H1 (cell line): ENCODE measurements at regions not wholly inside any gene's neighbourhood (a gene's known extent, or its start where the extent isn't known, plus 50 kb on each side); places are given as distances from the start of the nearest gene placed in this dataset.

Experiments
- CTCF ChIA-PET: fragments of 300-600 bp; sonication (Branson Sonifier 250); formaldehyde crosslinking; loops from one replicate; lab custom pipeline; 2021; ENCODE audit not compliant: partially characterized antibody; lab: Charles Lee
- POLR2A ChIA-PET: fragments of 300-600 bp; sonication (Branson Sonifier 250); formaldehyde crosslinking; loops from one replicate; lab custom pipeline; 2021; ENCODE audit warnings: inconsistent platforms; ENCODE audit not compliant: partially characterized antibody; lab: Charles Lee
- DNase-seq, 2 experiments: peaks; one replicate each; pipeline versions ENCODE4 v3.0.0 to v3.0.0-alpha.2; 2010 to 2022; ENCODE audit warnings: low spot score in 2 of 2, low read depth in 1 of 2, mixed read lengths in 1 of 2
- FAIRE-seq: peaks from 2 replicates; lab custom pipeline; 2011; peaks lifted over from hg19 to GRCh38; lab: Jason Lieb, UNC
- H2AFZ ChIP-seq: 2 replicates; pipeline ENCODE4 v1.8.1; 2012; ENCODE audit warnings: low read length, inconsistent platforms
- H2AK5ac ChIP-seq: 2 replicates; pipeline ENCODE4 v1.6.1; 2013; ENCODE audit warnings: low read depth, low read length
- H2BK120ac ChIP-seq: replicated peaks from 2 replicates; pipeline ENCODE3; 2013; ENCODE audit warnings: low read depth, low read length, inconsistent platforms
- H2BK12ac ChIP-seq: 2 replicates; pipeline ENCODE4 v1.6.1; 2013; ENCODE audit warnings: low read depth, low read length
- H2BK15ac ChIP-seq: 2 replicates; pipeline ENCODE4 v1.6.1; 2013; ENCODE audit warnings: low read length
- H2BK20ac ChIP-seq: 2 replicates; pipeline ENCODE4 v1.6.1; 2013; ENCODE audit warnings: low read length
- H2BK5ac ChIP-seq: 2 replicates; pipeline ENCODE4 v1.6.1; 2013; ENCODE audit warnings: low read depth, low read length
- H3K14ac ChIP-seq: 2 replicates; pipeline ENCODE4 v1.6.1; 2013; ENCODE audit warnings: inconsistent platforms; ENCODE audit not compliant: insufficient read length
- H3K18ac ChIP-seq: 2 replicates; pipeline ENCODE4 v1.6.1; 2013; ENCODE audit warnings: low read length; ENCODE audit errors: extremely low read depth
- H3K23ac ChIP-seq: 2 replicates; pipeline ENCODE4 v1.6.1; 2013; ENCODE audit warnings: inconsistent platforms; ENCODE audit not compliant: insufficient read length
- H3K23me2 ChIP-seq: 2 replicates; pipeline ENCODE4 v1.6.1; 2013; ENCODE audit warnings: low read depth, low read length
- H3K27ac ChIP-seq: 2 replicates; pipeline ENCODE4 v1.6.1; 2011; ENCODE audit warnings: low read depth, low read length, inconsistent platforms
- H3K27me3 ChIP-seq, 4 experiments: replicated peaks in 1 of 4; 1 replicate in 1 of 4; 2 replicates in 3 of 4; pipeline versions ENCODE4 v1.6.1 to v1.8.1; 2011 to 2013; ENCODE audit warnings: low read length in 3 of 4, mild to moderate bottlenecking in 3 of 4, inconsistent platforms in 2 of 4, mixed read lengths in 2 of 4, moderate library complexity in 1 of 4; ENCODE audit not compliant: control insufficient read depth in 3 of 4, insufficient read depth in 3 of 4; ENCODE audit errors: extremely low read depth in 1 of 4
- H3K36me3 ChIP-seq, 4 experiments: 2 replicates each; pipeline versions ENCODE4 v1.6.1 to v1.8.1; 2011 to 2013; ENCODE audit warnings: mild to moderate bottlenecking in 4 of 4, low read length in 3 of 4, moderate library complexity in 2 of 4, control low read depth in 1 of 4, inconsistent platforms in 1 of 4; ENCODE audit not compliant: insufficient read depth in 4 of 4, control insufficient read depth in 2 of 4
- H3K4ac ChIP-seq: replicated peaks from 2 replicates; pipeline ENCODE3; 2013; ENCODE audit warnings: low read length, low read depth, mixed read lengths, inconsistent platforms; ENCODE audit not compliant: insufficient read length
- H3K4me1 ChIP-seq, 4 experiments: replicated peaks in 1 of 4; 1 replicate in 1 of 4; 2 replicates in 3 of 4; pipeline versions ENCODE4 v1.6.1 to v1.8.1; 2011 to 2013; ENCODE audit warnings: low read length in 3 of 4, inconsistent platforms in 2 of 4, mixed read lengths in 1 of 4; ENCODE audit not compliant: insufficient read depth in 4 of 4, control insufficient read depth in 3 of 4
- H3K4me2 ChIP-seq, 2 experiments: 2 replicates each; pipeline versions ENCODE4 v1.6.1 to v1.8.1; 2011 to 2013; ENCODE audit warnings: low read depth in 2 of 2, low read length in 2 of 2, control low read depth in 1 of 2, inconsistent platforms in 1 of 2, mild to moderate bottlenecking in 1 of 2; ENCODE audit not compliant: insufficient read depth in 1 of 2
- H3K4me3 ChIP-seq, 4 experiments: fragments of 200-600, 300-600 bp in 1 of 4; sonication (generic), shearing (Covaris generic), sonication (Bioruptor Twin) in 1 of 4; 2 replicates each; pipeline versions ENCODE4 v1.5.1 to v1.8.1; 2011 to 2016; ENCODE audit warnings: low read length in 4 of 4, low read depth in 3 of 4, control low read depth in 2 of 4, inconsistent platforms in 2 of 4, mild to moderate bottlenecking in 2 of 4, mixed read lengths in 1 of 4, moderate library complexity in 1 of 4; ENCODE audit not compliant: insufficient read depth in 2 of 4; ENCODE audit errors: extremely low read depth in 1 of 4
- H3K56ac ChIP-seq: replicated peaks from 2 replicates; pipeline ENCODE3; 2013; ENCODE audit warnings: low read depth, mild to moderate bottlenecking, mixed read lengths, low read length, inconsistent platforms; ENCODE audit not compliant: insufficient read length
- H3K79me1 ChIP-seq: 2 replicates; pipeline ENCODE4 v1.6.1; 2013; ENCODE audit warnings: low read depth, low read length, control low read depth
- H3K79me2 ChIP-seq, 2 experiments: 2 replicates each; pipeline versions ENCODE4 v1.6.1 to v1.8.1; 2012 to 2013; ENCODE audit warnings: low read length in 2 of 2, mild to moderate bottlenecking in 2 of 2, inconsistent platforms in 1 of 2; ENCODE audit not compliant: insufficient read depth in 2 of 2, control insufficient read depth in 1 of 2
- H3K9ac ChIP-seq, 4 experiments: replicated peaks in 1 of 4; 1 replicate in 1 of 4; 2 replicates in 3 of 4; pipeline versions ENCODE4 v1.6.1 to v1.8.1; 2011 to 2013; ENCODE audit warnings: low read depth in 3 of 4, low read length in 3 of 4, control low read depth in 2 of 4, mild to moderate bottlenecking in 2 of 4, moderate library complexity in 2 of 4, inconsistent platforms in 1 of 4; ENCODE audit errors: extremely low read depth in 1 of 4
- H3K9me3 ChIP-seq, 2 experiments: 2 replicates each; pipeline versions ENCODE4 v1.6.1 to v1.8.1; 2012 to 2013; ENCODE audit warnings: mild to moderate bottlenecking in 2 of 2, moderate library complexity in 2 of 2, control low read depth in 1 of 2, inconsistent platforms in 1 of 2, low read depth in 1 of 2, low read length in 1 of 2, mixed read lengths in 1 of 2; ENCODE audit not compliant: insufficient read depth in 2 of 2
- H4K20me1 ChIP-seq, 2 experiments: replicated peaks in 1 of 2; 2 replicates each; pipeline versions ENCODE3 to v1.8.1; 2011 to 2013; ENCODE audit warnings: inconsistent platforms in 2 of 2, low read length in 2 of 2, mild to moderate bottlenecking in 1 of 2; ENCODE audit not compliant: insufficient read depth in 2 of 2, control insufficient read depth in 1 of 2
- H4K5ac ChIP-seq: 2 replicates; pipeline ENCODE4 v1.6.1; 2013; ENCODE audit warnings: low read length, low read depth, mixed read lengths, inconsistent platforms; ENCODE audit not compliant: insufficient read length
- H4K8ac ChIP-seq: 2 replicates; pipeline ENCODE4 v1.8.0; 2013; ENCODE audit warnings: mild to moderate bottlenecking, moderate library complexity, low read length, inconsistent platforms; ENCODE audit not compliant: insufficient read depth; ENCODE audit errors: extremely low read depth
- H4K91ac ChIP-seq: replicated peaks from 2 replicates; pipeline ENCODE3; 2013; ENCODE audit warnings: low read length, mixed read lengths, inconsistent platforms; ENCODE audit not compliant: insufficient read length
- CBX5 ChIP-seq: fragments of 300-800, 300-1000 bp; sonication (generic); IDR thresholded peaks from 2 replicates; pipeline ENCODE4 v1.7.1; 2016; ENCODE audit warnings: antibody characterized with exemption, low read length, low read depth
- EGR1 ChIP-seq: IDR thresholded peaks from 2 replicates; pipeline ENCODE4 v1.6.1; 2011; ENCODE audit warnings: low read depth, low read length, borderline replicate concordance
- HDAC2 ChIP-seq, 2 experiments: fragments of 300-600 bp in 1 of 2; sonication (generic) in 1 of 2; IDR thresholded peaks; 2 replicates each; pipeline ENCODE4 v1.6.1; 2011 to 2012; ENCODE audit warnings: low read depth in 2 of 2, low read length in 2 of 2, mild to moderate bottlenecking in 2 of 2, moderate library complexity in 2 of 2, borderline replicate concordance in 1 of 2, inconsistent platforms in 1 of 2
- RBBP5 ChIP-seq: IDR thresholded peaks from 2 replicates; pipeline ENCODE4 v1.7.1; 2012; ENCODE audit warnings: low read depth, mild to moderate bottlenecking, inconsistent platforms, low read length, moderate library complexity, borderline replicate concordance
- SAP30 ChIP-seq: fragments of 300-600 bp; sonication (generic); IDR thresholded peaks from 2 replicates; pipeline ENCODE4 v1.7.1; 2012; ENCODE audit warnings: low read length, moderate library complexity, mild to moderate bottlenecking, inconsistent platforms; ENCODE audit not compliant: insufficient read depth, insufficient replicate concordance
- SIN3A ChIP-seq, 2 experiments: IDR thresholded peaks in 1 of 2; conservative IDR thresholded peaks in 1 of 2; 2 replicates each; pipeline ENCODE4 v1.6.1; 2011 to 2012; ENCODE audit warnings: low read length in 2 of 2, improper control_type of control experiment in 1 of 2, low read depth in 1 of 2, mild to moderate bottlenecking in 1 of 2
- TCF12 ChIP-seq: IDR thresholded peaks from 2 replicates; pipeline ENCODE4 v1.6.1; 2011; ENCODE audit warnings: low read depth, mild to moderate bottlenecking, low read length
- WGBS, 2 experiments: shearing (Covaris generic) in 1 of 2; methylation state at CpG; one replicate each; pipeline versions ENCODE4 v1.1.6 to v1.1.7; 2013 to 2015; ENCODE audit warnings: low lambda C conversion rate in 2 of 2, mixed read lengths in 2 of 2, inconsistent platforms in 1 of 2, low coverage in 1 of 2, missing lambda C conversion rate in 1 of 2; ENCODE audit not compliant: insufficient replicate concordance in 2 of 2, insufficient coverage in 1 of 2, insufficient read length in 1 of 2; ENCODE audit errors: extremely low coverage in 1 of 2, missing lambda C conversion rate in 1 of 2; 5-methylcytosine and 5-hydroxymethylcytosine counted together

GRCh38 chr11:129580278-129580677 is 204.6 kb downstream of the BARX2 start:
- Histone ChIP-seq H3K79me1 (no peaks in the 10 kb centered on the region), H4K8ac (no peak overlapping the region), H2BK5ac (no peak overlapping the region), H3K36me3 (no peaks in the 10 kb centered on the region), H3K4ac (no peak overlapping the region), H3K27me3 (no peaks in the 10 kb centered on the region), H3K9me3 (no peaks in the 10 kb centered on the region), H3K79me2 (no peaks in the 10 kb centered on the region), H3K14ac (no peak overlapping the region), H3K9ac (no peak overlapping the region), H2BK15ac (no peak overlapping the region), H3K56ac (no peak overlapping the region), H3K18ac (no peak overlapping the region), H3K4me3 (no peak overlapping the region), H2BK20ac (no peak overlapping the region), H3K4me1 (no peaks in the 10 kb centered on the region; a peak in 1 of 7 replicates), H2BK12ac (no peak overlapping the region), H2AFZ (no peak overlapping the region), H3K23me2 (no peaks in the 10 kb centered on the region), H4K5ac (no peak overlapping the region), H4K20me1 (no peaks in the 10 kb centered on the region), H2BK120ac (no peak overlapping the region), H4K91ac (no peak overlapping the region), H2AK5ac (no peak overlapping the region), H3K27ac (no peak overlapping the region), H3K23ac (no peak overlapping the region), H3K4me2 (no peak overlapping the region)
- no peak for DNase-seq
- TF ChIP-seq RBBP5 (no peak), HDAC2 (IDR thresholded peaks at IDR 0.05; ENCODE audit: borderline replicate concordance in 1 of 2, low read depth in 2 of 2, low read length in 2 of 2) (no peak), TCF12 (no peak), SIN3A (conservative IDR thresholded peaks at IDR 0.05 in 1 of 2, IDR thresholded peaks at IDR 0.05 in 1 of 2; ENCODE audit: low read depth in 1 of 2, low read length in 2 of 2) (no peak), EGR1 (no peak), CBX5 (no peak), SAP30 (no peak)
- CTCF ChIA-PET, result no interaction called here
- WGBS, 2 experiments, result 91% methylated on average over 9 of the region's 10 CpGs; no CpG with 5 or more reads in 1 of the 2 experiments
- POLR2A ChIA-PET, result no interaction called here
- no peak for FAIRE-seq
